HuH-7.5 (cell line): ENCODE measurements at regions not wholly inside any gene's neighbourhood (a gene's known extent, or its start where the extent isn't known, plus 50 kb on each side); places are given as distances from the start of the nearest gene placed in this dataset.

ENCODE experiments used
- DNase-seq: peaks from one replicate; pipeline ENCODE4 v3.0.0; 2011; ENCODE audit warnings: low spot score

GRCh38 chr1:221431961-221432360 is 309.9 kb downstream of the DUSP10 start:
- DNase-seq, result no peak

GRCh38 chr1:221435504-221435904 is 306.4 kb downstream of the DUSP10 start:
- DNase-seq, result no peak

GRCh38 chr1:221437171-221437570 is 304.7 kb downstream of the DUSP10 start:
- no peak for DNase-seq

- no peak for DNase-seq
Observed at GRCh38 chr1:221437926-221438325, 304.0 kb downstream of the DUSP10 start.

GRCh38 chr1:221439008-221439746 is 302.7 kb downstream of the DUSP10 start:
- no peak for DNase-seq

- DNase-seq, result no peak
Observed at GRCh38 chr1:221439747-221440501, 302.0 kb downstream of the DUSP10 start.

- DNase-seq, result no peak
Observed at GRCh38 chr1:221440658-221441057, 301.2 kb downstream of the DUSP10 start.

GRCh38 chr1:221442056-221442455 is 299.8 kb downstream of the DUSP10 start:
- DNase-seq, result no peak

- no peak for DNase-seq
Observed at GRCh38 chr1:221444346-221444745, 297.5 kb downstream of the DUSP10 start.

GRCh38 chr1:221448585-221449175 is 293.2 kb downstream of the DUSP10 start:
- DNase-seq, result no peak

- no peak for DNase-seq
Observed at GRCh38 chr1:221449194-221449593, 292.7 kb downstream of the DUSP10 start.

- DNase-seq, result no peak
Observed at GRCh38 chr1:221449801-221450470, 292.0 kb downstream of the DUSP10 start.

- no peak for DNase-seq
Observed at GRCh38 chr1:221451741-221452140, 290.1 kb downstream of the DUSP10 start.

- DNase-seq, result no peak
Observed at GRCh38 chr1:221454096-221454495, 287.8 kb downstream of the DUSP10 start.

GRCh38 chr1:221456918-221457317 is 285.0 kb downstream of the DUSP10 start:
- DNase-seq, result no peak

- DNase-seq, result no peak
Observed at GRCh38 chr1:221457685-221458446, 284.0 kb downstream of the DUSP10 start.

GRCh38 chr1:221458447-221459156 is 283.3 kb downstream of the DUSP10 start:
- no peak for DNase-seq

- DNase-seq, result no peak
Observed at GRCh38 chr1:221459558-221459957, 282.3 kb downstream of the DUSP10 start.

- no peak for DNase-seq
Observed at GRCh38 chr1:221462345-221462744, 279.5 kb downstream of the DUSP10 start.

- DNase-seq, result no peak
Observed at GRCh38 chr1:221468546-221468945, 273.3 kb downstream of the DUSP10 start.

- DNase-seq, result no peak
Observed at GRCh38 chr1:221469476-221469875, 272.4 kb downstream of the DUSP10 start.
